HG03439 (cell line): ENCODE measurements at regions not wholly inside any gene's neighbourhood (a gene's known extent, or its start where the extent isn't known, plus 50 kb on each side); places are given as distances from the start of the nearest gene placed in this dataset.

Source experiments
- ATAC-seq: cut with Tn5 transposase; IDR thresholded peaks from one replicate; pipeline ENCODE4 v1.9.1; 2021; ENCODE audit warnings: mild to moderate bottlenecking, moderate library complexity; ENCODE audit not compliant: unreplicated experiment

- no peak for ATAC-seq
Observed at GRCh38 chr1:4595341-4596225, 58.8 kb upstream of the AJAP1 start.

- ATAC-seq = no peak
Observed at GRCh38 chr1:4596486-4596885, 57.9 kb upstream of the AJAP1 start.

DNA sequence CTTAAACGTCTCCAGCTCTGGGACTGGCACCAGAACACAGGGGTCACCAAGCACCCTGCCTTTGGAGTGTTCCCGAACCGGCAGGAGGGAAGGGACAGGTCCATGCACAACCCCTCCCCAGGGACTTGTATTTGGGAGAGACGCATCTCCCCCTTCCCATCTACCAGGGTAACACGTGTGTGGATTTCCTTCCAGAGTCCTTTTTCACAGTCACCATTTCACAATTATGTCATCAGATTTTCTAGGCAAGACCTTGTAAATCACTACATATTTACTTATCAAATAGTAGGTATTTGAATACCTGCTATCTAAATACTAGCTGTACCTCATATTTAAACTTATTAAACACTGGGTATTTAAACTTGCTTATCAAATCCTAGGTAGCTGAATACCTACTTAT, 57.4 kb upstream of the AJAP1 start:
- ATAC-seq = no peak

- ATAC-seq = no peak
Observed at GRCh38 chr1:4598561-4598960, 55.8 kb upstream of the AJAP1 start.

DNA sequence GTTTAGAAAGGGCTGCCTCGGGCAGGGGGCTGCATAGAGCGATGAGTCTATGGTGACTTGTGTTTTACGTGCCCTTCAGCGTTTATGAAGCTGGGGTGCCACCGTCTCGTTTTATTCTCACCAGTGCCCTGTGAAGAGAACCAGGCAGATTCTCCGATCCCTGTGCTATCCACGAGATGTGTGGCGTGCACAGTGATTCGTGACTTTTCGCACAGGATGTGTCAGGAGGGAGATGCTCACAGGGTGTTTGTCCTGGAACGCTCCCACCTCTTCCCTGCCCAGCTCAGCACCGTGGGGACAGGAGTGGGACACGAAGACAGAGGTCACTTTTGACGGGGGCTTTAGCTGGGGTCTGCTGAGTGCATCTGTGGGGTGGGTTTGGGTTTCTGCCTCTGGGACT, 54.9 kb upstream of the AJAP1 start:
- ATAC-seq = no peak

DNA sequence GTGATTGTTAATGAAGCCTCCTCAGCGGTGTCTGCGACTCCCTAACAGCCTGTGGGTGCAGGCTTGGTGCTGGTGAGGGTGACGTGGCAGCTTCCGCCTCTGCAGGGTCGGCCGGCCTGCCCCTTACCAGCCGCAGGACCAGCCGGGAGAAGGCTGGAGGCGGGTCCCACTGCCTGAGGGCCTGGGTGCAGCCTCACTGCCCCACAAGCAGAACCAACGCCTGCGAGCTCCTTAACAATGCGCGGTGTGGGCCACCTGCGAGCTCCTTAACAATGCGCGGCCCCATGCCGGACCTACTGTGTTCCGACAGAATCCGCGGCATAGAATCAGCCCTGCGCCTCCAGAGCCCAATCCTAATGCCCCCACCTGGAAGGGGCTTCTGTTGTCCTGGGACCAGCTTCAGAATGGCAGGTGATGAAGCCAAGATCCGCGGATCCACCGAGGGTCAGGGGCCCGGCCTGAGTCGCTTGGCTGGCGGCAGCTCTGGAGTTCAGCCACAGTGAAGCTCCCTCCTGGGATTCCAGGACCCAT, 54.4 kb upstream of the AJAP1 start:
- ATAC-seq = no peak

DNA sequence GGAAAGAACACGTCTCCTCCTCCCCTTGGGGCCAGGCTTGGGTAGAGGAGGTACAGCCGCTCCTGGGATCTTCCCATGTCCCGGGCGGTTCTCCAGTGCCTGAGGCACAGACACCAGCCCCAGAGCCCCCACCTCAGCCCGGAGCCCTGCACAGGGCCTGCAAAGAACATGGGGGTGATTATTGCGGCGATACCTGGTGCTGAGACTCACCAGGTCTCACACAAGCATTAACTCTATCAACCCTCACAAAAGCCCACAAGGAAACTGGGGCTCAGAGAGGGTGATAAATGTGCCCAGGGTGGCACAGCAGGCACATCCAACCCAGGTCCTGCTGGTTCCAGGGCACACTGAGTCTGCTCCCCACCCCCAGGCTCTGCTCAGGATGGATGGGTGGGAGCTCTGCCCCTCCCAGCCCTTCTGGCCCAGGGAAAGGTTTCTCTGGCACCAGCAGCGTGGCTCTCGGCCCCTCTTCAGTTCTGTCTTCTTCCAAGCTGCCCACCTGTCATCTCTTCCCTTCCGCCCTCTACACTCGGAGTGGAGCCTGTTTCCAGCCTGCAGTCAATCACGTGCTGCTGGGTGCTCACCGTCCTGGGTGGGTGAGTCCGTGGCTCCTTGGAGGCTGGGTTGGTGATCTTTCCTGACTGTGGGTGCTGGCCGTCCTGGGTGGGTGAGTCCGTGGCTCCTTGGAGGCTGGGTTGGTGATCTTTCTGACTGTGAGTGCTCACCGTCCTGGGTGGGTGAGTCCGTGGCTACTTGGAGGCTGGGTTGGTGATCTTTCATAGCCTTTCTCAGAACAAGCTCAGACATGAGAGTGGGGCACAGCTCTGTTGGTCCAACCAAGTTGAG, 53.6 kb upstream of the AJAP1 start:
- no peak for ATAC-seq

GRCh38 chr1:4601941-4602340, 52.5 kb upstream of the AJAP1 start:
- no peak for ATAC-seq

DNA sequence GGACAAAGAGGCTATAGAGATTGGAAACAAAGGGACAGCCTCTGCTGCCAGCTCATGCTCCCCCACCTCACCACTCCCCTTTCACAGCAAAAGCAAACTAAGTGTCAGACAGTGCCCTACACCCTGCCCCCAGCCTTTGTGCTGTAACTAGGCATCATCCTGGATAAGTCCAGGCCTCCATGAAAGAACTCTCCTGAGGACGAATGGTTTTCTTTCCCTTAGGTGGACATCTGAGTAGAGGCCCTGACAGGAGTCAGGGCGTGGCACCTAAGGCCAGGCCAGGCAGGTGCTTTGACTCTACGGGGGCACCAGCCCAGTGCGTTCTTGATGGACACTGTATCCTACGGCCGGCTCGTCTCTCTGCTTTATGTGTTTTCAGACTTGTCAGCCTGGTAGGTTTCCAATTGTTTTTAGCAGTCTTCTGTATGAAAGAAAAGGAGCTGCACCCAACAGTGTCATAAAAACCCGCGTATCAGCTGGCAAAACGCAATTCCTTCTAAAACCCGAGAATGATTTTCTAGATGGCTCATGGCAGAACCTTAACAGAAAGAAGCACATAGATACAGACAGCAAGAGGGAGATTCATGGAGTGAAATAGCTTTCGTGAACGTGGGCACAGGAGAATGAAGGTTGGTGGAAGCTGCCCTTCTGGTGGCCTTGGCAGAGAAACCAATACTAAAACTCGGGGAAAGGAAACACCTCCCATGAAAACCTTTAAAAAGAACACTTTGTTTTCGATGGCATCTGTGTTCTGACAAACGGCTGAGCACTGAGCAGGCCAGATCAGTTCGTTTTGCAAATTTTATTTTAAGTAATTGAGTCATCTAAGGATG, 51.7 kb upstream of the AJAP1 start:
- ATAC-seq = no peak

- no peak for ATAC-seq
Observed at GRCh38 chr1:4603295-4604110, 50.9 kb upstream of the AJAP1 start.
